OCI-LY7 (cell line): ENCODE measurements at regions not wholly inside any gene's neighbourhood (a gene's known extent, or its start where the extent isn't known, plus 50 kb on each side); places are given as distances from the start of the nearest gene placed in this dataset.

Source experiments
- BruUV-seq: library from RNA; stranded (reverse); fragments of 400-500 nt; replicated peaks from 2 replicates; lab custom pipeline; 2021; lab: Mats Ljungman, UMichigan
- CTCF ChIA-PET: fragments of 300-600 bp; sonication (Branson Sonifier 250); formaldehyde crosslinking; loops from one replicate; lab custom pipeline; 2022; ENCODE audit warnings: antibody characterized with exemption; ENCODE audit not compliant: unreplicated experiment; lab: Charles Lee
- POLR2A ChIA-PET: fragments of 300-600 bp; sonication (Branson Sonifier 250); formaldehyde crosslinking; loops from one replicate; lab custom pipeline; 2022; ENCODE audit warnings: antibody characterized with exemption; lab: Charles Lee
- DNase-seq: peaks from one replicate; pipeline ENCODE4 v3.0.0-alpha.2; 2015; ENCODE audit warnings: low spot score
- H2AFZ ChIP-seq: fragments of 200-600 bp; sonication (generic), shearing (Covaris generic); 2 replicates; pipeline ENCODE4 v1.6.1; 2014; ENCODE audit warnings: mild to moderate bottlenecking, antibody characterized with exemption, low read length, moderate library complexity
- H3K27ac ChIP-seq: fragments of 200-600 bp; sonication (generic); 2 replicates; pipeline ENCODE4 v1.5.1; 2014; ENCODE audit warnings: mixed run types, low read depth, mild to moderate bottlenecking, moderate library complexity, low read length, inconsistent platforms; ENCODE audit not compliant: poor library complexity, severe bottlenecking
- H3K36me3 ChIP-seq: fragments of 200-600 bp; sonication (generic); 2 replicates; pipeline ENCODE4 v1.6.1; 2014; ENCODE audit warnings: mild to moderate bottlenecking, antibody characterized with exemption, low read length, moderate library complexity, mixed read lengths; ENCODE audit not compliant: insufficient read depth
- H3K4me1 ChIP-seq: fragments of 200-600 bp; sonication (generic); 2 replicates; pipeline ENCODE4 v1.5.1; 2014; ENCODE audit warnings: mild to moderate bottlenecking, low read length; ENCODE audit not compliant: insufficient read depth, poor library complexity, severe bottlenecking
- H3K4me2 ChIP-seq: fragments of 200-600 bp; sonication (generic); 2 replicates; pipeline ENCODE4 v1.6.1; 2014; ENCODE audit warnings: mild to moderate bottlenecking, low read length
- H3K4me3 ChIP-seq: fragments of 200-600 bp; sonication (generic); 2 replicates; pipeline ENCODE4 v1.5.1; 2014; ENCODE audit warnings: mild to moderate bottlenecking, low read depth, low read length; ENCODE audit not compliant: poor library complexity, severe bottlenecking
- H3K79me2 ChIP-seq: fragments of 200-600 bp; sonication (generic); 2 replicates; pipeline ENCODE4 v1.6.1; 2016; ENCODE audit warnings: low read depth, mild to moderate bottlenecking, low read length, moderate library complexity, mixed read lengths; ENCODE audit not compliant: insufficient read depth
- H3K9me2 ChIP-seq: fragments of 200-600 bp; sonication (generic); 2 replicates; pipeline ENCODE4 v1.6.1; 2016; ENCODE audit warnings: mild to moderate bottlenecking, low read length, mixed read lengths; ENCODE audit not compliant: insufficient read depth
- H3K9me3 ChIP-seq: fragments of 200-600 bp; sonication (generic); 2 replicates; pipeline ENCODE4 v1.6.1; 2014; ENCODE audit warnings: mild to moderate bottlenecking, mixed run types, low read length, mixed read lengths
- H4K20me1 ChIP-seq: fragments of 200-600 bp; sonication (generic); 2 replicates; pipeline ENCODE4 v1.6.1; 2014; ENCODE audit warnings: mild to moderate bottlenecking, antibody characterized with exemption, low read length, moderate library complexity, mixed read lengths; ENCODE audit not compliant: insufficient read depth
- EZH2phosphoT487 ChIP-seq: fragments of 200-600 bp; sonication (generic); IDR thresholded peaks from 2 replicates; pipeline ENCODE4 v1.6.1; 2018; ENCODE audit warnings: low read depth, borderline replicate concordance, mild to moderate bottlenecking, mixed run types, antibody characterized with exemption, low read length, moderate library complexity, mixed read lengths
- intact Hi-C: fragments of 100-400 bp; cut with micrococcal nuclease; formaldehyde crosslinking; loops from one replicate; pipeline ENCODE4 v1.10.0; 2022; ENCODE audit not compliant: unreplicated experiment
- TF ChIP-seq, protein P1 (sequence below): fragments of 200-600 bp; sonication (generic); conservative IDR thresholded peaks from 2 replicates; pipeline ENCODE4 v1.5.1; 2014; ENCODE audit warnings: mild to moderate bottlenecking, antibody characterized with exemption, low read length, moderate library complexity, mixed read lengths

DNA sequence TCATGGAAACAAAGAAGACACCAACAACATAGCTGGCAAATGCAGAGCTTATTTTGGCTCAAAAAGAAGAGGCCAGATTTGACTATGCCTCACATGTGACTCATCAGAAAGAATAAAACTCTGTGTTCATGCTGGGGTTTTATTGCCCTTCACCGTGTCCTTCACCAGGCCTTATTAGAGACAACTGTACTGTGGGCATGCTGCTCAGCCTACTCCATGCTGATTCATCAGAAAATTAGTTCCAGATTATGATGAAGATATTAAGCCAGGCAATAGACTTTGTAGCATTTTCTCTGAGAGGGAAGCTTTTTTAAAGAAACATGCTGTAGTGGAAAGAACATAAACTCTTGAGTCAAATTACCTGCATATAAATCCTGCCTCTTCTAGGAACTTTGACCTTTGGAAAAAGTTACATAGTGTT is 89.8 kb downstream of the CYB561 start:
- H4K20me1 ChIP-seq, result no peaks in the 10 kb centered on the region
- no TSS peak for BruUV-seq
- no peak overlapping the region for H3K4me2 ChIP-seq
- no peaks in the 10 kb centered on the region for H3K4me1 ChIP-seq
- no peaks in the 10 kb centered on the region for H3K9me3 ChIP-seq
- intact Hi-C loops, result no loop called here
- H3K9me2 ChIP-seq, result no peaks in the 10 kb centered on the region
- DNase-seq, result no peak
- H3K27ac ChIP-seq, result no peak overlapping the region
- ChIA-PET POLR2A (no interaction called here), CTCF (no interaction called here)
- H3K4me3 ChIP-seq, result no peak overlapping the region
- H3K79me2 ChIP-seq, result no peaks in the 10 kb centered on the region
- H2AFZ ChIP-seq, result no peak overlapping the region
- TF ChIP-seq, protein P1, sequence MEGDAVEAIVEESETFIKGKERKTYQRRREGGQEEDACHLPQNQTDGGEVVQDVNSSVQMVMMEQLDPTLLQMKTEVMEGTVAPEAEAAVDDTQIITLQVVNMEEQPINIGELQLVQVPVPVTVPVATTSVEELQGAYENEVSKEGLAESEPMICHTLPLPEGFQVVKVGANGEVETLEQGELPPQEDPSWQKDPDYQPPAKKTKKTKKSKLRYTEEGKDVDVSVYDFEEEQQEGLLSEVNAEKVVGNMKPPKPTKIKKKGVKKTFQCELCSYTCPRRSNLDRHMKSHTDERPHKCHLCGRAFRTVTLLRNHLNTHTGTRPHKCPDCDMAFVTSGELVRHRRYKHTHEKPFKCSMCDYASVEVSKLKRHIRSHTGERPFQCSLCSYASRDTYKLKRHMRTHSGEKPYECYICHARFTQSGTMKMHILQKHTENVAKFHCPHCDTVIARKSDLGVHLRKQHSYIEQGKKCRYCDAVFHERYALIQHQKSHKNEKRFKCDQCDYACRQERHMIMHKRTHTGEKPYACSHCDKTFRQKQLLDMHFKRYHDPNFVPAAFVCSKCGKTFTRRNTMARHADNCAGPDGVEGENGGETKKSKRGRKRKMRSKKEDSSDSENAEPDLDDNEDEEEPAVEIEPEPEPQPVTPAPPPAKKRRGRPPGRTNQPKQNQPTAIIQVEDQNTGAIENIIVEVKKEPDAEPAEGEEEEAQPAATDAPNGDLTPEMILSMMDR, result no peak
- TF ChIP-seq EZH2phosphoT487, result no peak
- no peaks in the 10 kb centered on the region for H3K36me3 ChIP-seq

DNA sequence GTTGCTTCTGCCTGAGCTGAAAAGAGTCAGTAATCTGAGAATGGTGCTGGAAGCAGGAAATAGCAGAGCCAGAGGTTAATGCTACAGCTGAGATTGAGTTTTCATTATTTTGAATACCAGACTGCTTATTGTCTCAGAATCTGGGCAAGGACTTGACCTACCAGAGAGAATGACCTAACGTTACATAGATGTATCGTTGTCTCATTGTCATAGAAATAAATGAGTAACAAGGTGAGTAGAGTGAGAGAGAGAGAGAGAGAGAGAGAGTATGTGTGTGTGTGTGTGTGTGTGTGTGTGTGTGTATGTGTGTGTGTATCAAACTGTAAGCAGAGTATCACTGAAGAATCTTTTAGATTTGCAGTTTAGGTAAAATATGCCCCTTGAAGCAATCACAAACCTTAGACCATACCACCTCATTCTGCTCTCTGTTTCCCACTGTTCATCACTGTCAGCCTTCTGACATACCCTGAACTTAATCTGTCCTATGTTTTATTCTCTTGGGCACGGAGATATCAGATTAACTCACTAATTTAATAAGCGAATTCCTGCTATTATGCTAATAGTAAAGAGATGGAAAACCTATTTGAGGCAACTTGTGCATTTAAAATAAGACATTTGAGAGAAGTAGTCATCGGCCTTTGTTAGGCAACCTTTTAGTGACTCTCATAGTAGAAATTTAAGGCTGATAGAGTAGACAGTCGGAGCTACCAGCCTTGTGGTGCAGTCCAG is 87.8 kb downstream of the CYB561 start:
- BruUV-seq, result no TSS peak

DNA sequence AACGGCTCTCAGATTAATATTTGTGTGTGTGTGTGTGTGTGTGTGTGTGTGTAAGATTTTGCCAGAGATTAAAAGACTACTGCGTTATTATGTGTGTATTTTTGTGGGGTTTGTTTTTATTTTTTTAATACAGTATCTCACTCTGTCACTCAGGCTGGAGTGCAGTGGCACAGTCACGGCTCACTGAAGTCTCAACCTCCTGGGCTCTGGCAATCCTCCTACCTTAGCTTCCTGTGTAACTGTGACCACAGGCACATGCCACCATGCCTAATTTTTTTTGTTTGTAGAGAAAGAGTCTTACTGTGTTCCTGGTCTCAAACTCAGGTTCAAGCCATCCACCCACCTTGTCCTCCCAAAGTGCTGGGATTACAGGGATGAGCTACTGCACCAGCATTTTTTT is 87.2 kb downstream of the CYB561 start:
- Histone ChIP-seq H2AFZ (no peak overlapping the region), H3K27ac (no peak overlapping the region), H3K9me2 (no peaks in the 10 kb centered on the region), H3K4me2 (no peak overlapping the region), H3K4me3 (no peak overlapping the region), H3K4me1 (no peaks in the 10 kb centered on the region), H4K20me1 (no peaks in the 10 kb centered on the region), H3K79me2 (no peaks in the 10 kb centered on the region), H3K9me3 (0 out of 2 replicates have a peak, but pooled peaks cover 5% of the 10 kb centered on the region), H3K36me3 (no peaks in the 10 kb centered on the region)
- no TSS peak for BruUV-seq
- POLR2A ChIA-PET, result no interaction called here
- intact Hi-C loops, result no loop called here
- CTCF ChIA-PET, result no interaction called here
- TF ChIP-seq EZH2phosphoT487, result no peak
- TF ChIP-seq, protein P1, result no peak
- no peak for DNase-seq

More for the DNA sequence above, 87.8 kb downstream of the CYB561 start:
- Histone ChIP-seq H3K27ac (no peak overlapping the region), H3K36me3 (no peaks in the 10 kb centered on the region), H2AFZ (no peak overlapping the region), H3K4me3 (no peak overlapping the region), H3K9me3 (0 out of 2 replicates have a peak, but pooled peaks cover 5% of the 10 kb centered on the region), H3K9me2 (no peaks in the 10 kb centered on the region), H4K20me1 (no peaks in the 10 kb centered on the region), H3K4me1 (no peaks in the 10 kb centered on the region), H3K79me2 (no peaks in the 10 kb centered on the region), H3K4me2 (no peak overlapping the region)
- TF ChIP-seq EZH2phosphoT487, result no peak
- TF ChIP-seq, protein P1, result no peak
- DNase-seq, result no peak
- ChIA-PET CTCF (no interaction called here), POLR2A (no interaction called here)
- intact Hi-C loops, result no loop called here
